Fibroblast of villous mesenchyme (primary cell): ENCODE measurements at regions not wholly inside any gene's neighbourhood (a gene's known extent, or its start where the extent isn't known, plus 50 kb on each side); places are given as distances from the start of the nearest gene placed in this dataset.

Experiments
- DNase-seq: peaks from one replicate; pipeline ENCODE4 v3.0.0-alpha.2; 2010; ENCODE audit warnings: low read depth
- H3K4me3 ChIP-seq: 2 replicates; pipeline ENCODE4 v1.5.1; 2011; ENCODE audit warnings: low read depth, mild to moderate bottlenecking, low read length
- TF ChIP-seq, protein P1 (sequence below): IDR thresholded peaks from 2 replicates; pipeline ENCODE4 v1.5.1; 2012; ENCODE audit warnings: low read depth, mild to moderate bottlenecking, low read length; ENCODE audit not compliant: insufficient read depth

DNA sequence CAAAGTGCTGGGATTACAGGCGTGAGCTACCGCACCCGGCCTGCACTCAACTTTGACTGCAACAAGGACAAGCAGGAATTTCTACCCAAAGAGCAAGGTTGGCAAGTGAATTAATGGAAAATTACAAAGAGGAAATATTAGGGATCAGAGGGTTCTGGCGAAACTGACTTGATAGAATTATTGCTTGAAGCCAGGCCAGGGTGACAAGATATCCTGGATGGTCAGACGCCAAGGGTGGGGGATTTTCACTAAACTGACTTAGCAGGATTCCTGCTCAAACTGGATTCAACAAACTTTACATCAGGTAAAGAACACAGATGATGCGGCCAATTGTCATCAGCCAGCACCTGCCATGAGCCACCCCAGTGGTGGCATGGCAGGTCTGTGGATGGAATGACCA is 603.6 kb upstream of the MGMT start:
- no peak for DNase-seq
- TF ChIP-seq, protein P1, sequence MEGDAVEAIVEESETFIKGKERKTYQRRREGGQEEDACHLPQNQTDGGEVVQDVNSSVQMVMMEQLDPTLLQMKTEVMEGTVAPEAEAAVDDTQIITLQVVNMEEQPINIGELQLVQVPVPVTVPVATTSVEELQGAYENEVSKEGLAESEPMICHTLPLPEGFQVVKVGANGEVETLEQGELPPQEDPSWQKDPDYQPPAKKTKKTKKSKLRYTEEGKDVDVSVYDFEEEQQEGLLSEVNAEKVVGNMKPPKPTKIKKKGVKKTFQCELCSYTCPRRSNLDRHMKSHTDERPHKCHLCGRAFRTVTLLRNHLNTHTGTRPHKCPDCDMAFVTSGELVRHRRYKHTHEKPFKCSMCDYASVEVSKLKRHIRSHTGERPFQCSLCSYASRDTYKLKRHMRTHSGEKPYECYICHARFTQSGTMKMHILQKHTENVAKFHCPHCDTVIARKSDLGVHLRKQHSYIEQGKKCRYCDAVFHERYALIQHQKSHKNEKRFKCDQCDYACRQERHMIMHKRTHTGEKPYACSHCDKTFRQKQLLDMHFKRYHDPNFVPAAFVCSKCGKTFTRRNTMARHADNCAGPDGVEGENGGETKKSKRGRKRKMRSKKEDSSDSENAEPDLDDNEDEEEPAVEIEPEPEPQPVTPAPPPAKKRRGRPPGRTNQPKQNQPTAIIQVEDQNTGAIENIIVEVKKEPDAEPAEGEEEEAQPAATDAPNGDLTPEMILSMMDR = no peak
- no peak overlapping the region for H3K4me3 ChIP-seq

DNA sequence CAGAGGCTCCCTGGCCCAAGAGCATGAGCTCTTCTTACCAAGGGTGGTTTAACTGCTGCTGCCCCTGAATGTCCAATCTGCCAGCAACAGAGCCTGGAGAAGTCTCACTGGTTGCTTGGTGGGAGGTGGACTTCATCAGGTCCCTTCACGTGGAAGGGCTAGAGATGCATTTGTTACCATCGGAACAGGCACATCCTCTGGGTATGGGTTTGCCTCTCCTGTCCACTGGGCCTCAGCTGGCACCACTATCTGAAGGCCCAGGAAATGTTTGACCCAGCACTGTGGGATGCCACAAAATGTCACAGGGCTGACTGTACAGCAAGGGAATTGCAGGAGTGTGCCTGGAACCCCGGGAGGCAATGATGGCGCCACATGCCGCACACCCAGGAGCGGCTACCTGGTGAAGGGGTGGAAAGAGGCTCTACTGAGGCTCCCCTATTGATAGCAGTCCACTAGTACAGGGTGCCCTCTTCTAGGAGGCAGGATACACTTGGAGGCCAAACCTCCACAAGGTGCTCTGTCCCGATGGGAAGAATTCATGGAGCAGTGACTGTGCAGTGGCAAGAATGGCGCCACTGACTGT is 603.1 kb upstream of the MGMT start:
- no peak for DNase-seq
- no peak overlapping the region for H3K4me3 ChIP-seq
- TF ChIP-seq, protein P1 = no peak

GRCh38 chr10:128864554-128865295 is 602.3 kb upstream of the MGMT start:
- DNase-seq = no peak
- TF ChIP-seq, protein P1 = no peak
- H3K4me3 ChIP-seq = no peak overlapping the region

- no peak overlapping the region for H3K4me3 ChIP-seq
- TF ChIP-seq, protein P1 = no peak
- DNase-seq = no peak
Observed at GRCh38 chr10:128865436-128866195, 601.4 kb upstream of the MGMT start.

- H3K4me3 ChIP-seq = no peak overlapping the region
- no peak for DNase-seq
- TF ChIP-seq, protein P1 = no peak
Observed at GRCh38 chr10:128866551-128866950, 600.5 kb upstream of the MGMT start.

GRCh38 chr10:128867210-128867609 is 599.8 kb upstream of the MGMT start:
- no peak overlapping the region for H3K4me3 ChIP-seq
- no peak for DNase-seq
- TF ChIP-seq, protein P1 = no peak
